Liver (tissue), 7 donors: ENCODE measurements at regions not wholly inside any gene's neighbourhood (a gene's known extent, or its start where the extent isn't known, plus 50 kb on each side); places are given as distances from the start of the nearest gene placed in this dataset.

Experiments used
- DNase-seq: peaks from one replicate; pipeline ENCODE4 v3.0.0-alpha.2; 2017; ENCODE audit warnings: low spot score
- H3K27ac ChIP-seq, 2 donors: one replicate each; pipeline ENCODE4 v1.7.0; 2013; ENCODE audit warnings: inconsistent platforms in 2 of 2, low read length in 2 of 2, control low read depth in 1 of 2, low read depth in 1 of 2, mild to moderate bottlenecking in 1 of 2
- H3K27me3 ChIP-seq, 4 donors: one replicate each; pipeline versions ENCODE4 v1.6.1 to v1.7.0; 2013; ENCODE audit warnings: low read length in 3 of 4, inconsistent platforms in 1 of 4, mild to moderate bottlenecking in 1 of 4, moderate library complexity in 1 of 4; ENCODE audit not compliant: control insufficient read depth in 4 of 4, insufficient read depth in 4 of 4
- H3K36me3 ChIP-seq, 4 donors: one replicate each; pipeline versions ENCODE4 v1.6.1 to v1.7.0; 2013; ENCODE audit warnings: low read length in 3 of 4, mild to moderate bottlenecking in 3 of 4, low read depth in 1 of 4, moderate library complexity in 1 of 4; ENCODE audit not compliant: control insufficient read depth in 4 of 4, insufficient read depth in 3 of 4
- H3K4me1 ChIP-seq, 4 donors: one replicate each; pipeline versions ENCODE4 v1.6.1 to v1.7.0; 2013; ENCODE audit warnings: low read length in 3 of 4, mild to moderate bottlenecking in 3 of 4, moderate library complexity in 1 of 4; ENCODE audit not compliant: control insufficient read depth in 4 of 4, insufficient read depth in 4 of 4
- H3K4me3 ChIP-seq, 3 donors: one replicate each; pipeline versions ENCODE4 v1.6.1 to v1.7.0; 2013; ENCODE audit warnings: low read length in 3 of 3, control low read depth in 1 of 3, low read depth in 1 of 3, mild to moderate bottlenecking in 1 of 3
- H3K9ac ChIP-seq, 2 donors: one replicate each; pipeline ENCODE4 v1.7.0; 2013; ENCODE audit warnings: low read length in 2 of 2, mild to moderate bottlenecking in 2 of 2, moderate library complexity in 2 of 2, control low read depth in 1 of 2, low read depth in 1 of 2
- H3K9me3 ChIP-seq, 4 donors: one replicate each; pipeline versions ENCODE4 v1.6.1 to v1.7.0; 2013; ENCODE audit warnings: low read length in 3 of 4; ENCODE audit not compliant: control insufficient read depth in 4 of 4
- ATF3 ChIP-seq: IDR thresholded peaks from 2 replicates; pipeline ENCODE4 v1.6.1; 2016; ENCODE audit warnings: antibody characterized with exemption
- EGR1 ChIP-seq, 2 donors: IDR thresholded peaks; 2 replicates each; pipeline ENCODE4 v1.6.1; 2016 to 2018; ENCODE audit warnings: antibody characterized with exemption in 2 of 2, low read depth in 2 of 2
- FOXA1 ChIP-seq: IDR thresholded peaks from 2 replicates; pipeline ENCODE4 v1.6.1; 2016; ENCODE audit warnings: antibody characterized with exemption
- FOXA2 ChIP-seq: IDR thresholded peaks from 2 replicates; pipeline ENCODE4 v1.6.1; 2016; ENCODE audit warnings: antibody characterized with exemption
- GABPA ChIP-seq, 2 donors: IDR thresholded peaks in 1 of 2; conservative IDR thresholded peaks in 1 of 2; 2 replicates each; pipeline ENCODE4 v1.6.1; 2016; ENCODE audit warnings: antibody characterized with exemption in 2 of 2, mild to moderate bottlenecking in 1 of 2, moderate library complexity in 1 of 2
- HNF4A ChIP-seq, 2 donors: conservative IDR thresholded peaks; 2 replicates each; pipeline ENCODE4 v1.6.1; 2016; ENCODE audit warnings: antibody characterized with exemption in 2 of 2, mild to moderate bottlenecking in 2 of 2
- HNF4G ChIP-seq: IDR thresholded peaks from 2 replicates; pipeline ENCODE4 v1.6.1; 2016; ENCODE audit warnings: antibody characterized with exemption
- JUND ChIP-seq, 2 donors: IDR thresholded peaks; 2 replicates each; pipeline ENCODE4 v1.6.1; 2016; ENCODE audit warnings: antibody characterized with exemption in 2 of 2
- NR2F2 ChIP-seq: IDR thresholded peaks from 2 replicates; pipeline ENCODE4 v1.6.1; 2016; ENCODE audit warnings: antibody characterized with exemption
- RAD21 ChIP-seq, 2 donors: IDR thresholded peaks; 2 replicates each; pipeline ENCODE4 v1.6.1; 2016; ENCODE audit warnings: antibody characterized with exemption in 2 of 2, mild to moderate bottlenecking in 2 of 2
- RXRA ChIP-seq, 2 donors: IDR thresholded peaks; 2 replicates each; pipeline ENCODE4 v1.6.1; 2017 to 2018; ENCODE audit warnings: antibody characterized with exemption in 2 of 2, mild to moderate bottlenecking in 1 of 2
- SP1 ChIP-seq: IDR thresholded peaks from 2 replicates; pipeline ENCODE4 v1.6.1; 2018; ENCODE audit warnings: antibody characterized with exemption, mild to moderate bottlenecking
- TAF1 ChIP-seq: conservative IDR thresholded peaks from 2 replicates; pipeline ENCODE4 v1.6.1; 2016; ENCODE audit warnings: antibody characterized with exemption, mild to moderate bottlenecking
- YY1 ChIP-seq: IDR thresholded peaks from 2 replicates; pipeline ENCODE4 v1.6.1; 2016; ENCODE audit warnings: antibody characterized with exemption, mild to moderate bottlenecking
- ZBTB33 ChIP-seq: IDR thresholded peaks from 2 replicates; pipeline ENCODE4 v1.6.1; 2016; ENCODE audit warnings: antibody characterized with exemption
- WGBS: extraction: QIAGEN DNeasy Blood & Tissue Kit; methylation state at CpG from one replicate; pipeline ENCODE4 v1.1.7; 2013; 5-methylcytosine and 5-hydroxymethylcytosine counted together
- TF ChIP-seq, protein P1 (sequence below): IDR thresholded peaks from 2 replicates; pipeline ENCODE4 v1.6.1; 2016; ENCODE audit warnings: antibody characterized with exemption
- TF ChIP-seq, protein P2 (sequence below): IDR thresholded peaks from 2 replicates; pipeline ENCODE4 v1.6.1; 2016; ENCODE audit warnings: antibody characterized with exemption, mild to moderate bottlenecking
- donor health status: healthy.
- donor health status: healthy.
- donor health status: healthy.
- donor health status: healthy.

- no peak overlapping the region for H3K9ac ChIP-seq
- H3K27ac ChIP-seq = no peak overlapping the region
- H3K27me3 ChIP-seq = no peaks in the 10 kb centered on the region
- H3K36me3 ChIP-seq = no peaks in the 10 kb centered on the region
- no peaks in the 10 kb centered on the region for H3K4me1 ChIP-seq
- DNase-seq = no peak
- 77% methylated on average over 5 of the region's 5 CpGs for WGBS
- H3K4me3 ChIP-seq = no peak overlapping the region
- TF ChIP-seq FOXA2 (no peak), RAD21 (IDR thresholded peaks at IDR 0.05) (no peak), YY1 (no peak)
- H3K9me3 ChIP-seq = peaks cover 0 to 4% (median under 1%) of the 10 kb centered on the region in 4 donors
Observed at GRCh38 chr11:37203006-37203405, 605.0 kb upstream of the RAG2 start.

DNA sequence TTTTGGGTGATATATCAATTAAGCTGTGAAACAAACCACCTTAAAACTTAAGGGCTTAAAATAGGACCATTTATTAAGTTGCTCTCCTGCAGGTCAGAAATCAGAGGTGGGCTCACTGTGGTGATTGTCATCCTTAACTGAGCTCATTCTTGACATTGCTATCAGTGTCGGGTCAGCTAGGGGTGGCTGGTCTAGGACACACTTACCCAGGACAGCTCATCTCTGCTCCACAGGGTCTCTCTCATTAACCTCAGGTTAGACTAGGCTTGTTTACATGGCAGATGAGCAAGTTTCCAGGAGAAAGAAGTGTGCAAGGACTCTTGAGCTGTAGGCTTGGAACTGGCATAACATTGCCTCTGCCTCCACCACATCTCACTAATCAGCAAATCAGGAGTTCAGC, 601.0 kb upstream of the RAG2 start:
- Histone ChIP-seq H3K27me3 (no peaks in the 10 kb centered on the region), H3K36me3 (no peaks in the 10 kb centered on the region), H3K27ac (no peak overlapping the region), H3K4me3 (no peak overlapping the region), H3K9ac (no peak overlapping the region), H3K4me1 (no peaks in the 10 kb centered on the region), H3K9me3 (peaks cover 0 to 4% (median 0%) of the 10 kb centered on the region in 4 donors)
- no peak for DNase-seq
- TF ChIP-seq RXRA (IDR thresholded peaks at IDR 0.05) (no peak), RAD21 (IDR thresholded peaks at IDR 0.05) (no peak), FOXA2 (no peak), NR2F2 (no peak), ZBTB33 (no peak), HNF4G (no peak), JUND (IDR thresholded peaks at IDR 0.05) (no peak), HNF4A (conservative IDR thresholded peaks at IDR 0.05) (no peak), GABPA (IDR thresholded peaks at IDR 0.05 in 1 of 2, conservative IDR thresholded peaks at IDR 0.05 in 1 of 2) (no peak), SP1 (no peak), TAF1 (no peak), EGR1 (IDR thresholded peaks at IDR 0.05; ENCODE audit: low read depth in 2 of 2) (no peak), FOXA1 (no peak), YY1 (no peak), ATF3 (no peak)
- TF ChIP-seq, protein P1, sequence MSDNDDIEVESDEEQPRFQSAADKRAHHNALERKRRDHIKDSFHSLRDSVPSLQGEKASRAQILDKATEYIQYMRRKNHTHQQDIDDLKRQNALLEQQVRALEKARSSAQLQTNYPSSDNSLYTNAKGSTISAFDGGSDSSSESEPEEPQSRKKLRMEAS = no peak
- TF ChIP-seq, protein P2, sequence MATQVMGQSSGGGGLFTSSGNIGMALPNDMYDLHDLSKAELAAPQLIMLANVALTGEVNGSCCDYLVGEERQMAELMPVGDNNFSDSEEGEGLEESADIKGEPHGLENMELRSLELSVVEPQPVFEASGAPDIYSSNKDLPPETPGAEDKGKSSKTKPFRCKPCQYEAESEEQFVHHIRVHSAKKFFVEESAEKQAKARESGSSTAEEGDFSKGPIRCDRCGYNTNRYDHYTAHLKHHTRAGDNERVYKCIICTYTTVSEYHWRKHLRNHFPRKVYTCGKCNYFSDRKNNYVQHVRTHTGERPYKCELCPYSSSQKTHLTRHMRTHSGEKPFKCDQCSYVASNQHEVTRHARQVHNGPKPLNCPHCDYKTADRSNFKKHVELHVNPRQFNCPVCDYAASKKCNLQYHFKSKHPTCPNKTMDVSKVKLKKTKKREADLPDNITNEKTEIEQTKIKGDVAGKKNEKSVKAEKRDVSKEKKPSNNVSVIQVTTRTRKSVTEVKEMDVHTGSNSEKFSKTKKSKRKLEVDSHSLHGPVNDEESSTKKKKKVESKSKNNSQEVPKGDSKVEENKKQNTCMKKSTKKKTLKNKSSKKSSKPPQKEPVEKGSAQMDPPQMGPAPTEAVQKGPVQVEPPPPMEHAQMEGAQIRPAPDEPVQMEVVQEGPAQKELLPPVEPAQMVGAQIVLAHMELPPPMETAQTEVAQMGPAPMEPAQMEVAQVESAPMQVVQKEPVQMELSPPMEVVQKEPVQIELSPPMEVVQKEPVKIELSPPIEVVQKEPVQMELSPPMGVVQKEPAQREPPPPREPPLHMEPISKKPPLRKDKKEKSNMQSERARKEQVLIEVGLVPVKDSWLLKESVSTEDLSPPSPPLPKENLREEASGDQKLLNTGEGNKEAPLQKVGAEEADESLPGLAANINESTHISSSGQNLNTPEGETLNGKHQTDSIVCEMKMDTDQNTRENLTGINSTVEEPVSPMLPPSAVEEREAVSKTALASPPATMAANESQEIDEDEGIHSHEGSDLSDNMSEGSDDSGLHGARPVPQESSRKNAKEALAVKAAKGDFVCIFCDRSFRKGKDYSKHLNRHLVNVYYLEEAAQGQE = no peak
- 32% methylated on average over 1 of the region's 1 CpG for WGBS
